ENCODE measurements at regions not wholly inside any gene's neighbourhood (a gene's known extent, or its start where the extent isn't known, plus 50 kb on each side); places are given as distances from the start of the nearest gene placed in this dataset.

- DNase-seq, result no peak
These were observed 259.1 kb downstream of the OPA1 start for GRCh38 chr3:193851941-193852674.

DNA sequence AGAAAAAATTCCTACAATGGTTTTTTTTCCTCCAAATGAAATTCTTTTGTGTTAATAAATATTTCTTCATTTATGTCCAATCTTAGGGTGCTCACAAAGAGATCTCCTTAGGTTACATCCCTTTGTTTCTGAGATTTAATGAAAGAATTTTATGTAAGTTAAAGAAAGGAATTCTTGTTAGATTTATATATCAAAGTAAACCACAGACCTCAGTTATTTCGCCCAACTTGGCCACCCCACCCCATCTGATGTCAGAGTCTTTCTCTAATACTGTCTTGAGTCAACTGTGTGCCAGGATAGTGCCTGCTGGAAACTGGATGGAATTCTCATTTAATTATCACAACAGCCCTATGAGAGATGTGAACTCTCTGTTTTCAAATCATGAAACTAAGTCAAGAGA, 259.9 kb downstream of the OPA1 start:
- DNase-seq, result no peak

- no peak for DNase-seq
These were observed 260.7 kb downstream of the OPA1 start for GRCh38 chr3:193853511-193854219.

- no peak for DNase-seq
These were observed 265.0 kb downstream of the OPA1 start for GRCh38 chr3:193857996-193858395.

DNA sequence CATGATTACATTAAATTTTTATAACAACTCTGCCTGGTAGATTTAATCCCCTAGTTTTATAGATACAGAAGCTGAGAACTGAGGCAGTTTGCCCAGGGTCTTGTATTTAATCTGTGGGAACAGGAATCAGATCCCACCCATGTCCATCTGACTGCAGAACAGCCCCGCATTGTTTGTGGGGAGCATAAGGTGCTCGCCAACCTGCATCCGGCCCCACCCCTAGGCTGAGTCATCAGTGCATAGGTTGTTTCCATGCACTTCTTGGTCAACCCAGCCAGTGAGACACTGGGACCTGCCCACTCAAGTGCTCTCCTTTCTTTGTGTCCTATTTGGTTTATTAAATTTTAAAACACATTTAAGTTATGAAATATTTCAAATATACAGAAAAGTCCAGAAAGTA, 266.2 kb downstream of the OPA1 start:
- DNase-seq, result no peak

DNA sequence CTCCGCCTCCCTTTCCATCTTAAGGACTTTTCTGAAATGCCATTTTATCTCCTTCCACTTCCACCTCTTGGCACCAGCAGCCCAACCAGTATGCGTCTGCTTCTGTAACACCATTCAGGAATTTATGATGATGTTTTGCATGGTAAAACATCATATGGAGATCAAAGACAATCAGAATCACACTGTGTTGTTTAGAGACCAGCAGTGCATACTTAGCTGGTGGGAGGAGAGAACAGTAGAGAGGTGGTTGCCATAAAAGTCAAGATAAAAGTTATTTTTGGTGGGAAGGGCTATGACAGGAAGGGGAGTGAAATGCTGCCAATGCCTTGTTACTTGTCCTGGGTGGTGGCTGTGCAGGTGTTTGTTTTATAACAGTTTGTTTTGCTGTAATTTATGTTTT, 268.0 kb downstream of the OPA1 start:
- DNase-seq, result no peak

DNA sequence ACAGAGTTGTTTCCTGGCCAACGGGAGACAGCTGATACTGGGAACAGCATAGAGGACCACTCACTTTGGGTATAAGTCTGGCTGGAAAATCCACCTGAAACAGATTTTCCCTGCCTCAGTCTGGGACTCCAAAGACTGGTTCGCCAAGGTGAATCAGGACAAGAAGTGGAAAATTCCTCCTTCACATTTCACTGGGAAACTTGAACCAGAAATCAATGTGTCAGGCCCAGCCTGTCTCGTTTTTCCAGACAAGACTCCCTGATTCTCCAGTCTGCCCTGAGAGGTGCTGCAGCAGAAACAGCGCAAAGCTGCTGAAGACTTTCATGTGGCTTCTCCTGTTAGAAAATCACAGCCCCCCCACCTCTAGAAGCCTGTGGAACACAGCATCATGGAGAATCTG, 269.8 kb downstream of the OPA1 start:
- DNase-seq, result no peak

DNA sequence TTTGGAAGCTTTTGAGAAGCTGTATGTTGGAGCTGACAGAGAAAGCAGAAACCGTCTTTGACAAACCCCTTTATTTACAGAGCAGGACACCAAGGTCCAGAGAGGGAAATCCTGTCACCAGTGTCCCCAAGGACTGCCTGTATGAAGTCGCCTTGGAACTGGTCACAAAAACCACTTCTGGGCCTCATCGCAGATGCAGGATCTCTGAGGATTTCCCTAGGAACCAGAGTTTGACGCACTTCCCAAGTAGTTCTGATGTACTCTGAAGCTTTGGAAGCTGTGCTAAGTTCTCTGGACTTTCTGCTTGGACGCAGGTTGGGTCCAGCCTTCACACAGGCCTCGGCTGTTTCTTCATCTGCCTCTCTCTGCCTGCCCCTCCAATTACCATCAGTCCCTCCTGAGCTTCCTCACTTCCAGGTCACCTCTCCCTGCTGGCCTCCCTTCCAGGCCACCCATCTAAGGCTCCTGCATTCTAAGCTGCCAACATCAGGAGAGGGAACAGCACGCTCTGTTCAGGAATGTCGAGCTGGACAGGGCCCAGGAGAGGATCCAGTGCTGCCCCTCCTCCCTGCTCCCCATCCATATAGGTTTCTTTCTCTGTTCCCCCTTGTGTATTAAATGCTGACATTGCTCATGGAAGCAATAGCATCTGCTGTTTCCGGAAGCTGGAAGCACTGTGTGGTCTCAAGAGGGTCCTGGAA, 270.8 kb downstream of the OPA1 start:
- DNase-seq, result no peak

DNA sequence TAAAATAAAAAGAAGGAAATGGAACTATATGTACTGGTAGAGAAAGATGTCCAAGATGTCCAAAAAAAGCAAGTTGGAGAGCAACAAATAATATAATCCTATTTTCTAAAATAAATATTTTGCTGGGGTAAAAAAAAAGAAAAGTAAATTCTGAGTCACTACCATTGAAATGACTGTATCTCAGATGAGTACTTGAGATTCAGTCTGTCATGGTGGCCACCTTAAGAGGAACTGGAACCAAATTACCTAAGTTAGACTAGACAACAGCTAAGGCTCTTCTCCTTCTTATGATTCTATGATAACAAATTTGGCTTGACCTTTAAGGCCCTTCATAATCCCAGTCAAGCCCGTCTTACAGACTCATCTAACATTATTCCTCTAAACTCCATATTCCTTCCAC, 270.6 kb upstream of the HES1 start:
- DNase-seq, result no peak

GRCh38 chr3:193865896-193866480, 270.0 kb upstream of the HES1 start:
- DNase-seq, result no peak

- DNase-seq, result no peak
These were observed 267.4 kb upstream of the HES1 start for GRCh38 chr3:193868590-193868989.

DNA sequence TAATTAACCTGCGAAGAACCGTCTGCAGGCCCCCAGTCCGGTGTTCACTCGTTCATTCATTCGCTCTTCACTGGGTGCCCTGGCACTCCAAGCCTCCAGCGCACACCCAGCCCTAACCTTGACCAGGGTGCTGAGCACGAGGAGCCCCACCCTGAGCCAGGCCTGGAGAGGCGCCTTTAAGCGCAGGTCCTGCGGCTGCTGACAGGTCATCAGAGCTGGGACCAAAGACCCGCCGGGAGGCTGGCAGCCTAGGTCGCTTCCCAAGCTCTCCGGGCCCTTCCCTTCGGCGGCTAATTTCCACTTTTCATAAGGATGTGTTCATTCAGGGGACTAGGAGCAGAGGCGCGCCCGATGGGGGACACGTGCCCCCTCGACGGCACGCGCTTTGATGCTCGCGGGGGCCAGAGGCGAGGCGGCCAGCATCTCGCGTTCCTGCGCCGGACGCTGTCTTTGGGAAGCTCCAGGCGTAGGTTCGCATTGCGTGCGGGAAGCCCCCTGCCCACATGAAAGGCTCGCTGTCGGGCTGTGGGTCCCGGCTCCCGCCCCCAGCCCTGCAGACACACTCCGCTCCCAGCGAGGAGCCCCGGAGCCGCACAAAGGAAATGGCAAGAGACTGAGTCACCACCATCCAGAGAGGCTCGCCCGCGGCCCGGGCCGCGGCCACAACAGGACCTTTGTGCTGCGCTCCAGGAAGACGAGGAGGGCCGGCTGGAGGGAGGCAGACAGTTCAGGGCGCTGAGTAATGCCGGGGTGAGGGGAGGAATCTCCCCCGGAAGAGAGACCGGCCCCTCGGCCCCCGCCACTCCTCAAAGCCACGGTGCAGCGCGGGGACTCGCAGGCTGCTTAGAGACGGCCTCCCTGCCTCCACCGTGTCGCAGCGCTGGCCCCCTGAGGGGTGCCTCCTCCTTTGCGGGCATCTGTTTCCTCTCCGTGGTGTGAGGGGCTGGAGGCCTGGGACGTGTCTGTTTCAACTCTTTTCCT, 266.4 kb upstream of the HES1 start:
- DNase-seq, result no peak

DNA sequence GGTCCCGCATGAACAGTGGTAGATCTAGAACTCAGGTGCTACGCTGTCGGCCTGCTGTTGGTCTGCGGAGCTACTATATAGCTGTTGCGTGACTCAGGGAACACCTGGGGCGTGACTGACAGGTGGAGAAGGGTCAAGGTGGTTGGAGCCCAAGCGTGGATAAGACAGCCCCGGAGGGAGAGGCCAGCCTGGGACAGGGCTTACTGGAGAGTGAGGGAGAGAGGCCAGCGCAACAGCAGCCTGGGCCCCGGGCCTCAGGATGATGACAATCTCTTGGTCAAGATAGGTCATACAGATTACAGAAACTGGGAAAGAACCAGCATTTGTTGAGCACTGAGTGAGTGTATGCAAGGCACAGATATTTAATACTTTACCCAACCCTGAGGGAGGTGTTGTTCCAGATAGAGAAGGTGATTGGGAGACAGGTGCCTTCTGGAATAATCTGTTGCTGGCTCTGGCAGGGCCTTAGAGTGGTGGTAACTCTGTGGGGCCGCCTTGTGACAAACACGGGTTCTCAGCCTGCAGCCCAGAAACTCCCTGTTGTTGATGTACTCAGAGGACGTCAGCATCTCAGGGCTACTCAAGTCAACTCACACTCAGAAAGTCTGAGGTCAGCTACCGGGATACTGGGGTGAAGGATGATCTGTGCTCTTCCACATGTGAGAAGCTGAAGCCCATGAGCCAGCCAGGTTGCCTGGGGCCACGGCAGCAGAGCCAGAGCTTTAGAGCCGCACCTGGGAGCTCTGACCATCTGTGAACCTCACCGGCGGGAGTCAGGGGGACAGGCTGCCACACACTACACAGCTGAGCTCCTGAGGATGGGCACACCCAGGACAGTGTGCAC, 265.4 kb upstream of the HES1 start:
- DNase-seq, result no peak

GRCh38 chr3:193871220-193871485, 264.8 kb upstream of the HES1 start:
- DNase-seq, result no peak

GRCh38 chr3:193872265-193872753, 263.6 kb upstream of the HES1 start:
- DNase-seq, result no peak

DNA sequence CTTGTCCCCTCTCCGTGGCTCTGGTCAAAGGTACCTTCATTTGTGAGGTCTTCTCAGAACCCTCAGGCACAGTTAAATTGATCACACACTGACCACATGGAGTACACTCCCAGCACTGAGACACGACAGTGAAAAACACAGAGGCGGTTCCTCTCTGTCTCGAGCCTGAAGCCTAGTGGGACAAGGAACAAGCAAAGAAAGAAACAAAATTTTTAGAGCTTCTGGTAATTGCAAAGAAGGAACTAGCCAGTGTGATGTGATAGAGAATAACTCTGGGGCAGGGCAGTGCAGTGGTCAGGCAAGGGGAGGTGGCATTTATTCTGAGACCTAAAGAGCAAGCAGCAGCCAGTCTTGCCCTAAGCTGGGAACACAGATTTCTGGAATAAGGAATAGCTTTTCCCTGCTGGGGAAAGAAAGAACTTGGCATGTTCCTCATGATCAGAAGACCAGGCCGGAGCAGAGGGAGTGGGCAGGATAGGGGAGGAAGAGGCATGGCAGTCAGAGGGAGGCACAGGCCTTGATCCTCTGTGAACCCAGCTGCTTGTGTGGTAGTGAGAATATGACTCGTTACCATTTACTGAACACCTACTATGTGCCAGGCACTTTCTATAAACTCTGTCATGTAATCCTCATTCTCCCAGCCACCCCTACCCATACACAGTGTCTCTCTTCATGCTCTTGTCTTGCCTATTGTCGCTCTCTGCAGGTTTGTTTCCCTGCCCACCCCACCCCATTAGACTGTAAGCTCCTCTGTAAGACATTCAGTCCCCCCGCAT, 262.3 kb upstream of the HES1 start:
- DNase-seq, result no peak

- DNase-seq, result no peak
These were observed 261.4 kb upstream of the HES1 start for GRCh38 chr3:193874512-193874911.

DNA sequence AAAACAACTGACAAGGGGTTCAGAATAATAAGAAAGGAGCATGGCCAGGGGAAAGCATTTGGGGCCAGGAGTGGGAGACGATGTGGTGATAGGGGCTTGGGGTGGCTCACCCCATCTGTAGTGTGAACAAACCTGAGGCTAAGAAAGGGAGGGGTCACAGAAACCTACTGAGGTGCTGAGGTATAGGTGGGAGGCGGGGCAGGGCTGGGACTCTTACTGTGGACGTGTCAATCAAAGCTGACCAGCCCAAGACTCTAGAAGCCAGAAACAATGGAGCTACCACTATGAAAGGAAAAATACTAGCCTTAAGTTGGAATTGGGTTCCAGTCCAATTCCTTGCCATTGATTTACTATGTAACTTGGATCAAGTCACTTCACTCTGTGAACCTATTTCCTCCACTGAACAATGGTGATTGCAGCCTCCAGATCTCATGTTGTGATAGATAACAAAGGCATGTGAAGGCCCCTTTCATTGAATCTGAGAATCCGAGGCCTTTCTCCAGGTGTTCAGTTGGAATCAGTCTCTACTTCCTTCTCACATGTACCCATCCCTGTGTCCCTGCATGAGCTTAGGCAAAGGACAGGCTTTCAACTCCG, 260.9 kb upstream of the HES1 start:
- no peak for DNase-seq

DNA sequence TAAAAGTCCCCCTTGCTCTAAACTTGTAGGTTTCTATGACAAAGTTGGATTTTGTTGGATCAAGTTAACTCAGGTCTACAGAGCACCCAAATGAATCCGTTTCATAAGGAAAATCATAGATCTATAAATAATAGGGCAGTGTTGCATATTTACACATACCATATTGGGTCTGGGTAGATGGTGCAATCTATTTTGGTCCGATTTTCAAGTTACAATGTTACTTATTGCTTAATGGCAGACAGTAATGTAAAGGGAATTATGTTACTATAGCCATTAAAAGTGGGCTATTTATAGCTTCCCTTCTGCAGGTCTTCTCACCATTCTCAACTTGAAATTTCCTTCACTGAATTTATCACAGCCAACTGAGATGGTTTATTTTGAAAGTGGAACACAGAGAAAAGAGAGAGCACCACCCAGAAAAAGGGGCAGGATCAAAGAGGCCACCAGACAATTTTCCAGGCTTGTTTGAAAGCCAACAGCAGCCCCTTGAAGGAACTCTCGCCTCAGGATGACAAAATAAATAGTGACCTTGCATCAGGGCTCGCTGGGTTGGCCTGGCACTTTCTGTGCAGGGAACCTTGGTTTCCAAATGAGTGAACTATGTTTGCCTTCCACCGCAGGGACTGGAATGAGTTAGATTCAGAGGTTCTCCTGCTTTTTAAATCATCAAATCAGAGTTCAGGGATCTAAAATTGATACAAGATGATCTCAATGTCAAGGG, 260.2 kb upstream of the HES1 start:
- DNase-seq, result no peak

All from activated CD4-positive, CD25-positive, alpha-beta regulatory T cell (primary cell).